ENCODE measurements at regions not wholly inside any gene's neighbourhood (a gene's known extent, or its start where the extent isn't known, plus 50 kb on each side); places are given as distances from the start of the nearest gene placed in this dataset.

DNA sequence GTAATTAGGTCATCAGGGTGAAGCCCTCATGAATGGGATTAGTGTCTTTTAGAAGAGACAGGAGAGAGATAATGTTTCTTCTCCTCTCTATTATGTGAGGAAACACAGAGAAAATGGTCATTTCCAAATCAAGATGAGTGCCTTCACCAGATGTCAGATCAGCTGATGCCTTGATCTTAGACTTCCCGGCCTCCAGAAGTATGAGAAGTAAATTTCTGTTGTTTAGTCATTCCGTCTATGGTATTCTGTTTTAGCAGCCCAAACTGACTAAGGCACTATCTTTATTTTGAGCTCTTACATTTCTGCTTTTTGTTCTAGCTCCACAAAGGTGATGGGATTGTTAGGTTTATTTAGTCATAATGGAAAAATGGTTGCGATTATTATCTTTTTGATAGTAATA is 273.2 kb upstream of the GADL1 start:
- Histone ChIP-seq H3K79me2 (ENCODE audit: low read length) (no peaks in the 10 kb centered on the region), H3K36me3 (ENCODE audit: insufficient read depth, low read length) (no peaks in the 10 kb centered on the region), H2AFZ (ENCODE audit: low read length) (no peak overlapping the region), H3K4me1 (ENCODE audit: low read length) (no peaks in the 10 kb centered on the region), H3K4me3 (ENCODE audit: low read length) (no peak overlapping the region), H3K9ac (ENCODE audit: low read length) (no peak overlapping the region), H3K27ac (ENCODE audit: low read length) (no peak overlapping the region), H3K4me2 (ENCODE audit: low read depth, low read length, poor library complexity, severe bottlenecking) (no peak overlapping the region), H3K27me3 (ENCODE audit: low read length) (no peaks in the 10 kb centered on the region), H3K9me2 (replicated peaks; ENCODE audit: insufficient read depth, low read length) (no peaks in the 10 kb centered on the region), H3K9me3 (ENCODE audit: low read length) (no peaks in the 10 kb centered on the region), H4K20me1 (ENCODE audit: insufficient read depth, low read depth, low read length) (no peaks in the 10 kb centered on the region)
- DNase-seq: no peak

DNA sequence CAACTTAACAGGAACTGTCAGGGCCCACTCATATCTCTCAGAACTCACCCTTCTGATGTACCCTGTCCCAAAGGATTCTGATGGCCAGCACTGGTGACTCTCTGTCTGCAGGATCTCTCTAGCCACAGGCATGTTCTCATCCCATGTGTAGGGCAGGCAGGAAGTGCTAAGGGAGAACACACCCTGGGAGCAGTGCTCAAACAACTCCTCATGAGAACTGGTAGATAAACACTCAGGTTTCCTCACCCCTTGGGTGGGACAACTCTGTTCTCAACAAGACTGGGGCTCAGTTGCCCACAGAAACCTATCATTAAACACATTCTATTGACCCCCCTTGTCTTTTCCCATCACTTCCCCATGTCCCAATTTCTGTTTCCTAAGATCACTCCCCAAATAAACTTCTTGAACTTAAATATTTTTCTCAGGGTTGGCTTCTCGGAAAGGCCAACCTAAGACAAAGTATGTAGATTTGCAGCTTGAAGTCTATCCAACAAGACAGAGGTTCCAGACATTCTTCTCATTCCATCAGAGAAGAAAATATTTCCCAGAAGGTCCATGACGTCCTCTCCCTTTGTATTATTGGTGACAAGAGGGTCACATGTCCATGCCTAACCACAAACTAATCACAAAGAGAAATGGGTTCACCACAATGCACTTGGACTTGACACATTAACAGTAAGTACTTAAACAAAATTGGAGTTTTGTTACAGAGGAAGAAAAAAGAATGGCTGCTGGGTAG is 276.6 kb upstream of the GADL1 start:
- Histone ChIP-seq H3K4me3 (ENCODE audit: low read length) (no peak overlapping the region), H3K9ac (ENCODE audit: low read length) (no peak overlapping the region), H3K9me3 (ENCODE audit: low read length) (no peaks in the 10 kb centered on the region), H3K4me2 (ENCODE audit: low read depth, low read length, poor library complexity, severe bottlenecking) (no peak overlapping the region), H3K36me3 (ENCODE audit: insufficient read depth, low read length) (no peaks in the 10 kb centered on the region), H3K9me2 (replicated peaks; ENCODE audit: insufficient read depth, low read length) (no peaks in the 10 kb centered on the region), H3K27ac (ENCODE audit: low read length) (no peak overlapping the region), H3K27me3 (ENCODE audit: low read length) (no peaks in the 10 kb centered on the region), H2AFZ (ENCODE audit: low read length) (no peak overlapping the region), H4K20me1 (ENCODE audit: insufficient read depth, low read depth, low read length) (no peaks in the 10 kb centered on the region), H3K4me1 (ENCODE audit: low read length) (no peaks in the 10 kb centered on the region), H3K79me2 (ENCODE audit: low read length) (no peaks in the 10 kb centered on the region)
- no peak for DNase-seq

DNA sequence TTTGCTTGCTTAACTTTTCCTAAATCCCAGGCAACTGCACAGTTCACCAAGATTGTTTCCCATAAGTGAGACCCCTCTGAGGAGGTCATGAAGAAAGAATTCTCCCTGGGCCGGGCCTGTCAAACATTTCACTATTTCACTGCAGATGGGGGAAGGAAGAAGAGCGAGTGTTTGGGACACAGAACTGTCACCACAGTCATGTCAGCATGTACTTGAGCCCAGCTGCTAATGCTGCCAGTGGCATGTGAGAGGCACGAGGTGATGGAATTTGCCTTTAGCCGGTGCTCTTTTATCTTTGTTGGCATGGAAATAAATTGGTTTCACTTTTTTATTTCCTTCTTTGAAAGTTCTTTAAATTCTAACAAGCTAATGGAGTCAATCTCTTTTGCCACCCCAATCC is 277.9 kb upstream of the GADL1 start:
- no peaks in the 10 kb centered on the region for H3K36me3 ChIP-seq (ENCODE audit: insufficient read depth, low read length)
- H2AFZ ChIP-seq (ENCODE audit: low read length): no peak overlapping the region
- H3K4me3 ChIP-seq (ENCODE audit: low read length): no peak overlapping the region
- no peak overlapping the region for H3K4me2 ChIP-seq (ENCODE audit: low read depth, low read length, poor library complexity, severe bottlenecking)
- DNase-seq: no peak
- no peaks in the 10 kb centered on the region for H3K9me3 ChIP-seq (ENCODE audit: low read length)
- H3K9ac ChIP-seq (ENCODE audit: low read length): no peak overlapping the region
- no peaks in the 10 kb centered on the region for H3K79me2 ChIP-seq (ENCODE audit: low read length)
- no peak overlapping the region for H3K27ac ChIP-seq (ENCODE audit: low read length)
- no peaks in the 10 kb centered on the region for H3K27me3 ChIP-seq (ENCODE audit: low read length)
- H4K20me1 ChIP-seq (ENCODE audit: insufficient read depth, low read depth, low read length): no peaks in the 10 kb centered on the region
- H3K9me2 ChIP-seq (replicated peaks; ENCODE audit: insufficient read depth, low read length): no peaks in the 10 kb centered on the region
- H3K4me1 ChIP-seq (ENCODE audit: low read length): no peaks in the 10 kb centered on the region

DNA sequence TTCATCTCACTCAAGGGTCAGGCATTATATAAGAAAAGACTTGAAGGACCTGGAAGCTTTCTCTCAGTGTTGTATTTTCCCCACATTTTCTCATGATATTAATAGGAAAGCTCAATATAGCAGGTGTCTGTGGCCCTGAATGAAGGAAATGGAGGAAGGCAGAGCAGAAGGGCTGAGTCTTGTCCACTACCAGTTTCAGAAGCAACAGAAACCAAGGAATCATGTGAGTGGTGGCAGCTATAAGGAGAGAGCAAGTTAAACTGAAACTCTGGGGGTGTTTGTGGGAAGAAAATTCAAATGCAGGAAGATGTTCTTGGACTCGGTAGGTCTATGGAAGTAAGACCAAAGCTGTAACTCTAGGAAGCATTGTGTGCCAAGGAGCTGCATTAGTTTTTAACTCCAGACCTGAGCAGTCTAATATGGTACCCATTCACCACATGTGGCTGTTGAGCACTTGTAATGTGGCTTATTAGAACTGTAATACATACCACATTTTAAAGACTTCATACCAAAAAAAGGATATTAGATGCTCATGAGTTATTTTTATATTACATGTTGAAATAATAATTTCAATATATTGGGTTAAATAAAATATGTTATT is 278.8 kb upstream of the GADL1 start:
- H3K79me2 ChIP-seq (ENCODE audit: low read length): no peaks in the 10 kb centered on the region
- no peaks in the 10 kb centered on the region for H3K9me3 ChIP-seq (ENCODE audit: low read length)
- H4K20me1 ChIP-seq (ENCODE audit: insufficient read depth, low read depth, low read length): no peaks in the 10 kb centered on the region
- DNase-seq: no peak
- no peaks in the 10 kb centered on the region for H3K4me1 ChIP-seq (ENCODE audit: low read length)
- no peaks in the 10 kb centered on the region for H3K27me3 ChIP-seq (ENCODE audit: low read length)
- H3K27ac ChIP-seq (ENCODE audit: low read length): no peak overlapping the region
- no peak overlapping the region for H3K4me3 ChIP-seq (ENCODE audit: low read length)
- no peaks in the 10 kb centered on the region for H3K36me3 ChIP-seq (ENCODE audit: insufficient read depth, low read length)
- no peak overlapping the region for H3K9ac ChIP-seq (ENCODE audit: low read length)
- no peak overlapping the region for H2AFZ ChIP-seq (ENCODE audit: low read length)
- no peaks in the 10 kb centered on the region for H3K9me2 ChIP-seq (replicated peaks; ENCODE audit: insufficient read depth, low read length)
- no peak overlapping the region for H3K4me2 ChIP-seq (ENCODE audit: low read depth, low read length, poor library complexity, severe bottlenecking)

DNA sequence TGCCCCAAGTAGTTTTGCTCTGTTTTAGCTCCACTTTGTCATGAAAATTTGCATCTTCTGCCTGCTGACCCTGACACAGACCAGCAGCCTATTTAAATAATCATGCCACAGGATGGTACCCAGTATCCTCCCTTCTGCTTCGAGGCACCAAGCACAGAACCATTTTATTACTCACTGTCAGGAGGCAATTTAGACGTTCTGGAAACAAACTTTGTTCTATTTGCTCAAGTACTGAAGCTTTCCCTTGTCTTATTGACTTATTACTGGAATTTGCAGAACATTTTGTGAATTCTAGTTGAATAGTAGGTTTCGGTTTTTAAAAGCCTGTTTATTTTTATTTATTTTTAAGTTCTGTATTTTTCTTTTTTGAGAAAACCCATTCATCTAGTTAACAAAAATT is 279.6 kb upstream of the GADL1 start:
- no peak for DNase-seq
- Histone ChIP-seq H3K9me3 (ENCODE audit: low read length) (no peaks in the 10 kb centered on the region), H3K27me3 (ENCODE audit: low read length) (no peaks in the 10 kb centered on the region), H3K9ac (ENCODE audit: low read length) (no peak overlapping the region), H3K9me2 (replicated peaks; ENCODE audit: insufficient read depth, low read length) (no peaks in the 10 kb centered on the region), H3K4me3 (ENCODE audit: low read length) (no peak overlapping the region), H3K4me2 (ENCODE audit: low read depth, low read length, poor library complexity, severe bottlenecking) (no peak overlapping the region), H3K36me3 (ENCODE audit: insufficient read depth, low read length) (no peaks in the 10 kb centered on the region), H2AFZ (ENCODE audit: low read length) (no peak overlapping the region), H4K20me1 (ENCODE audit: insufficient read depth, low read depth, low read length) (no peaks in the 10 kb centered on the region), H3K79me2 (ENCODE audit: low read length) (no peaks in the 10 kb centered on the region), H3K27ac (ENCODE audit: low read length) (no peak overlapping the region), H3K4me1 (ENCODE audit: low read length) (no peaks in the 10 kb centered on the region)

DNA sequence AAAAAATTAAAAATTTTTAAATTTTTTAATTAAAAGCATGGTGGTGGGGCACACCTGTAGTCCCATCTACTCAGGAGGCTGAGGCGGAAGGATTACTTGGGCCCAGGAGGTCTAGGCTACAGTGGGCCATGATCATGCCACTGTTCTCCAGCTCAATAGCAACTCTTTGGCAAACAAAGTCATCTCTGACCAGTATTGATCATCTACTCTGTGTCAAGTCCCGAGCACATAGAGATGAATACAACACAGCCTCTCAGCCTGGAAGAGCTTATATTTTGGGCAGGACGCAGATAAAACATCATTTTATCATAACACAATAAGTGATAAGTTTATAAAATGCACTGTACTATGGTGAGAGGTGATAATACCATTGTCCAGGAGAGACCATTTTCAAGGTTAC is 281.6 kb upstream of the GADL1 start:
- Histone ChIP-seq H3K27me3 (ENCODE audit: low read length) (no peaks in the 10 kb centered on the region), H3K36me3 (ENCODE audit: insufficient read depth, low read length) (no peaks in the 10 kb centered on the region), H4K20me1 (ENCODE audit: insufficient read depth, low read depth, low read length) (no peaks in the 10 kb centered on the region), H2AFZ (ENCODE audit: low read length) (no peak overlapping the region), H3K4me2 (ENCODE audit: low read depth, low read length, poor library complexity, severe bottlenecking) (no peak overlapping the region), H3K4me3 (ENCODE audit: low read length) (no peak overlapping the region), H3K9ac (ENCODE audit: low read length) (no peak overlapping the region), H3K4me1 (ENCODE audit: low read length) (no peaks in the 10 kb centered on the region), H3K79me2 (ENCODE audit: low read length) (no peaks in the 10 kb centered on the region), H3K9me2 (replicated peaks; ENCODE audit: insufficient read depth, low read length) (no peaks in the 10 kb centered on the region), H3K27ac (ENCODE audit: low read length) (no peak overlapping the region), H3K9me3 (ENCODE audit: low read length) (no peaks in the 10 kb centered on the region)
- DNase-seq: no peak

DNA sequence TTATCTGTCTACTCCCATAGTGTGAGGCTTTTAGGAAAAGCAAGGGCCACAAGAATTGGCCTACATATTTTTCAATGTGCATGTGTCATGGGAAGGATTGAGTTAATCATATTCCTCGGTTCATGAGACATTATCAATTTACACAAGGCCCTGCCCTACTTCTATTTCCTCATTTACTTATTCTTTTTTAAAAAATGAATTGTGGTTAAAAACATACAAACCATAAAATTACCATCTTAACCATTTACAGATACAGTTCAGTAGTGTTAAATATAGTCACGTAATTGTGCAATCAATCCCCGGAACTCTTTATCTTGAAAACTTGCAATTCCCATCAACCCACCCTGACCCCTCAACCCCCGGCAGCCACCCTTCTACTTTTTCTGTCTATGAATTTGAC is 284.0 kb upstream of the GADL1 start:
- no peaks in the 10 kb centered on the region for H3K9me3 ChIP-seq (ENCODE audit: low read length)
- no peak overlapping the region for H3K4me3 ChIP-seq (ENCODE audit: low read length)
- H3K9ac ChIP-seq (ENCODE audit: low read length): no peak overlapping the region
- no peaks in the 10 kb centered on the region for H3K4me1 ChIP-seq (ENCODE audit: low read length)
- H2AFZ ChIP-seq (ENCODE audit: low read length): no peak overlapping the region
- H4K20me1 ChIP-seq (ENCODE audit: insufficient read depth, low read depth, low read length): no peaks in the 10 kb centered on the region
- no peaks in the 10 kb centered on the region for H3K36me3 ChIP-seq (ENCODE audit: insufficient read depth, low read length)
- H3K27ac ChIP-seq (ENCODE audit: low read length): no peak overlapping the region
- H3K4me2 ChIP-seq (ENCODE audit: low read depth, low read length, poor library complexity, severe bottlenecking): no peak overlapping the region
- no peak for DNase-seq
- H3K9me2 ChIP-seq (replicated peaks; ENCODE audit: insufficient read depth, low read length): no peaks in the 10 kb centered on the region
- no peaks in the 10 kb centered on the region for H3K79me2 ChIP-seq (ENCODE audit: low read length)
- no peaks in the 10 kb centered on the region for H3K27me3 ChIP-seq (ENCODE audit: low read length)

DNA sequence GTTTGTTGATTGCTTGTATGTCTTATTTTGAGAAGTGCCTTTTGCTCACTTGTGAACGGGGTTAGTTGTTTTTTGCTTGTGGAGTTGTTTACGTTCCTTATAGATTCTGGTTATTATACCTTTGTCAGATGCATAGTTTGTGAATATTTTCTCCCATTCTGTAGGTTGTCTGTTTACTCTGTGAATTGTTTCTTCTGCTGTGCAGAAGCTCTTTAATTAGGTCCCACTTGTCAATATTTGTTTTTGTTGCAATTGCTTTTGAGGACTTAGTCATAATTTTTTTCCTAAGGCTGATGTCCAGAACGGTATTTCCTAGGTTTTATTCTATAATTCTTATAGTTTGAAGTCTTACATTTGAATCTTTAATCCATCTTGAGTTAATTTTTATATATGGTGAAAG is 285.3 kb upstream of the GADL1 start:
- H3K4me2 ChIP-seq (ENCODE audit: low read depth, low read length, poor library complexity, severe bottlenecking): no peak overlapping the region
- H4K20me1 ChIP-seq (ENCODE audit: insufficient read depth, low read depth, low read length): no peaks in the 10 kb centered on the region
- no peaks in the 10 kb centered on the region for H3K36me3 ChIP-seq (ENCODE audit: insufficient read depth, low read length)
- no peak overlapping the region for H2AFZ ChIP-seq (ENCODE audit: low read length)
- no peak overlapping the region for H3K4me3 ChIP-seq (ENCODE audit: low read length)
- no peaks in the 10 kb centered on the region for H3K9me3 ChIP-seq (ENCODE audit: low read length)
- H3K27me3 ChIP-seq (ENCODE audit: low read length): no peaks in the 10 kb centered on the region
- H3K79me2 ChIP-seq (ENCODE audit: low read length): no peaks in the 10 kb centered on the region
- H3K9ac ChIP-seq (ENCODE audit: low read length): no peak overlapping the region
- H3K27ac ChIP-seq (ENCODE audit: low read length): no peak overlapping the region
- DNase-seq: no peak
- H3K4me1 ChIP-seq (ENCODE audit: low read length): no peaks in the 10 kb centered on the region
- no peaks in the 10 kb centered on the region for H3K9me2 ChIP-seq (replicated peaks; ENCODE audit: insufficient read depth, low read length)
